ENCODE measurements at regions not wholly inside any gene's neighbourhood (a gene's known extent, or its start where the extent isn't known, plus 50 kb on each side); places are given as distances from the start of the nearest gene placed in this dataset.

DNA sequence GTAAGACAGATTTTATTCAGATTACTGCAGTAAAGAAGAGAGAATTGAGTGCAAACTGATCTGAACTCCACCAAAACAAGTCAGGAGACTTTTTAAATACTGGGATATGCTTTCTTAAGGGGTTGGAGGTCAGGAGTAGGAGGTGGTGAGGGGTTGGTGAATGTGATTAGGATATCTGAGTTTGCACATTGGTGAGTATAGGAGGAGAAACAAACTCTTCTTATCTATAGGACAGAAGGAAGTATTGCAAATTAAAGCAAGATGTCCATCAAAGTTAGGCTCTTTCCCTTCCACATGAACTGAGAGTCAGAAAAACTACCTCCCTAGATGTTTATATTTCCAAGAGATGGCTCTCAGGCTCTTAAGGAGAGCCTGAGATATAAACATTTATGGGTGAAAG, 114.6 kb upstream of the HTR1E start:
- H3K36me3 ChIP-seq: no peaks in the 10 kb centered on the region
- no peaks in the 10 kb centered on the region for H3K4me1 ChIP-seq
- intact Hi-C loops (cut with DNase I): no loop called here
- H3K4me3 ChIP-seq: no peak overlapping the region
- TF ChIP-seq, protein P1, sequence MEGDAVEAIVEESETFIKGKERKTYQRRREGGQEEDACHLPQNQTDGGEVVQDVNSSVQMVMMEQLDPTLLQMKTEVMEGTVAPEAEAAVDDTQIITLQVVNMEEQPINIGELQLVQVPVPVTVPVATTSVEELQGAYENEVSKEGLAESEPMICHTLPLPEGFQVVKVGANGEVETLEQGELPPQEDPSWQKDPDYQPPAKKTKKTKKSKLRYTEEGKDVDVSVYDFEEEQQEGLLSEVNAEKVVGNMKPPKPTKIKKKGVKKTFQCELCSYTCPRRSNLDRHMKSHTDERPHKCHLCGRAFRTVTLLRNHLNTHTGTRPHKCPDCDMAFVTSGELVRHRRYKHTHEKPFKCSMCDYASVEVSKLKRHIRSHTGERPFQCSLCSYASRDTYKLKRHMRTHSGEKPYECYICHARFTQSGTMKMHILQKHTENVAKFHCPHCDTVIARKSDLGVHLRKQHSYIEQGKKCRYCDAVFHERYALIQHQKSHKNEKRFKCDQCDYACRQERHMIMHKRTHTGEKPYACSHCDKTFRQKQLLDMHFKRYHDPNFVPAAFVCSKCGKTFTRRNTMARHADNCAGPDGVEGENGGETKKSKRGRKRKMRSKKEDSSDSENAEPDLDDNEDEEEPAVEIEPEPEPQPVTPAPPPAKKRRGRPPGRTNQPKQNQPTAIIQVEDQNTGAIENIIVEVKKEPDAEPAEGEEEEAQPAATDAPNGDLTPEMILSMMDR (IDR thresholded peaks at IDR 0.05): no peak
- DNase-seq: no peak
- H3K27me3 ChIP-seq: no peaks in the 10 kb centered on the region
- no peaks in the 10 kb centered on the region for H3K9me3 ChIP-seq
- no peak overlapping the region for H3K9ac ChIP-seq (ENCODE audit: low read depth in 2 of 2, low read length in 2 of 2)
- no peak overlapping the region for H3K27ac ChIP-seq

DNA sequence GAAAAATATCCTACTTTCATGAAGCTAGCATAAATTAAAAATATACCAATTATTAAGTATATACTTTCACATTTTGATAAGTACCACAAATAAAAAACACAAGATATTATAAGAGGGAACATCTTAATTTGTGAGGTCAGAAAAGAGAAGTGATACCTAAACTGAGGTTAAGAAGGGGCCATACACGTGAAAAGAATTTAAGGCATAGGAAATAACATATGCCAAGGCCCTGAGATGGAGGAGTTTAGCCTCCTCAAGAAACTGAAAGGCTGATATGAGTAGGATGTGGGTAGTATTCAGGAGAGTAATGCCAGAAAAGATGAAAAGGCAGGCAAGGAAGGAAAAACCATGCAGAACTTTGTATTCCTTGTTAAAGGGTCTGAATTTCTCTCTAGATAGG, 116.6 kb upstream of the HTR1E start:
- Histone ChIP-seq H3K9ac (ENCODE audit: low read depth in 2 of 2, low read length in 2 of 2) (no peak overlapping the region), H3K4me1 (no peaks in the 10 kb centered on the region), H3K36me3 (no peaks in the 10 kb centered on the region)

DNA sequence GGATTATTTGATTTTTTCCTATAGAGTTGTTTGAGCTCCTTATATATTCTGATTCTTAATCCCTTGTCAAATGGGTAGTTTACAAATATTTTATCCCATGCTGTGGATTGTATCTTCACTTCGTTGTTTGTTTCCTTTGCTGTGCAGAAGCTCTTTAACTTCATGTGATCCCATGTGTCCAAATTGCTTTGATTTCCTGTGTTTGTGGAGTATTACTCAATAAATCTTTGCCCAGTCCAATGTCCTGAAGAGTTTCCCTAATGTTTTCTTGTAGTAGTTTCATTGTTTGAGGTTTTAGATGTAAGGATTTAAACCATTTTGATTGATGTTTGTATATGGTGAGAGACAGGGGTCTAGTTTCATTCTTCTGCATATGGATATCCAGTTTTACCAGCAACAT, 143.7 kb upstream of the HTR1E start:
- intact Hi-C loops (cut with DNase I): no loop called here
- Histone ChIP-seq H3K27ac (no peak overlapping the region), H3K4me1 (no peaks in the 10 kb centered on the region), H3K36me3 (no peaks in the 10 kb centered on the region), H3K9ac (ENCODE audit: low read depth in 2 of 2, low read length in 2 of 2) (no peak overlapping the region), H3K27me3 (no peaks in the 10 kb centered on the region), H3K4me3 (no peak overlapping the region), H3K9me3 (no peaks in the 10 kb centered on the region)
- TF ChIP-seq, protein P1 (IDR thresholded peaks at IDR 0.05): no peak
- no peak for DNase-seq

More for the DNA sequence above, 116.6 kb upstream of the HTR1E start:
- TF ChIP-seq, protein P1 (IDR thresholded peaks at IDR 0.05): no peak
- no peaks in the 10 kb centered on the region for H3K9me3 ChIP-seq
- H3K27ac ChIP-seq: no peak overlapping the region
- no peak overlapping the region for H3K4me3 ChIP-seq
- intact Hi-C loops (cut with DNase I): no loop called here
- H3K27me3 ChIP-seq: no peaks in the 10 kb centered on the region
- no peak for DNase-seq

DNA sequence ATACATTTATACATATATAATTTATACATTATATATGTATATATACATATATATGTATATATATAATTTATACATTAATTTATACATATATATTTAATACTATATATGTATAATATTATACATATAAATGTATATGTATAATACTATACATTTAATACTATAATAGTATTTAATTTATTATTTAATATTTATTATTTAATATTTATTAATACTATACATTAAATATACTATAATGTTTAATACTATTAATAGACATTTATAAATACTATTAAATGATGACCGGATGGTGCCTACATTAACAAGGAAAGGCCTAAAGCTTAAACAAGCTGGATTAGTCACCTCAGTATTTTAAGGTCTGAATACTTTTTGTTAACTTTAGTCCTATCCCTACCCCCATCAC, 145.9 kb upstream of the HTR1E start:
- no peaks in the 10 kb centered on the region for H3K4me1 ChIP-seq
- TF ChIP-seq, protein P1 (IDR thresholded peaks at IDR 0.05): no peak
- H3K4me3 ChIP-seq: no peak overlapping the region
- no peak for DNase-seq
- no peak overlapping the region for H3K27ac ChIP-seq
- intact Hi-C loops (cut with DNase I): no loop called here
- H3K9me3 ChIP-seq: no peaks in the 10 kb centered on the region
- H3K36me3 ChIP-seq: no peaks in the 10 kb centered on the region
- H3K27me3 ChIP-seq: no peaks in the 10 kb centered on the region
- no peak overlapping the region for H3K9ac ChIP-seq (ENCODE audit: low read depth in 2 of 2, low read length in 2 of 2)

DNA sequence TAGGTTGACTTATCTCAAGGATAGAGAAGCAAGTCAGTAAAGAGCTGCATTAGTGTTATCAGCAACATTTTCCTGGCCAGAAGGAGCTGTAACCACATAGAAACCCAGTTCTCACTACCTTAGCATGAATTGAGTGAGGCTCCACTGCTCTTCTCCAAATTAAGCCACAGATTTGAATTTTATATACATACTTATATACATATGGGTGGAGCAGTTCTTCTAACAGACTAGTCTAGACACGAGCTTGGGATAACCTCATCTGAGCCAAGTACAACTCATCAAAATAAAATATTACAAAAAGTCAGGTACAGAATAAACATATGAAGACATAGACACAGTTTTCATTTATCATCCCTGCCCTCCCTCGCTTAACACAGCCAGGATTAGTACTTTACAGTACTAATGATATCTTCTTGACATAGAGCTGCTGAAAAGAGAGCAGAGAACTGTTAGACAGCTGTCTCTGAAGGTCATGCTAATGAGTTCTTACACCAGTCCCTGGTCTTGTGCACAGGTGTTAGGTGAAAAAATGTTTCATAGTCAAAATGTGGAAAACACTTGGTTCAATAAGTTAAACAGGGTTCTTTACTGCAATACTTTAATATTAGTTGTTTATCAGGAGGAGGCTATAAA, 147.4 kb upstream of the HTR1E start:
- H3K36me3 ChIP-seq: no peaks in the 10 kb centered on the region
- intact Hi-C loops (cut with DNase I): no loop called here
- TF ChIP-seq, protein P1 (IDR thresholded peaks at IDR 0.05): no peak

More for the DNA sequence above, 147.4 kb upstream of the HTR1E start:
- no peaks in the 10 kb centered on the region for H3K4me1 ChIP-seq
- no peak overlapping the region for H3K4me3 ChIP-seq
- H3K9ac ChIP-seq (ENCODE audit: low read depth in 2 of 2, low read length in 2 of 2): no peak overlapping the region
- no peaks in the 10 kb centered on the region for H3K27me3 ChIP-seq
- no peak overlapping the region for H3K27ac ChIP-seq
- H3K9me3 ChIP-seq: no peaks in the 10 kb centered on the region
- DNase-seq: no peak

Measured in colonic mucosa (tissue), 4 donors.